ENCODE measurements at regions not wholly inside any gene's neighbourhood (a gene's known extent, or its start where the extent isn't known, plus 50 kb on each side); places are given as distances from the start of the nearest gene placed in this dataset.
"Not testable (repeated sequence)": the region's sequence is repeated elsewhere in the genome, so short reads cannot be mapped to it uniquely, and the experiment has no call there.

DNA sequence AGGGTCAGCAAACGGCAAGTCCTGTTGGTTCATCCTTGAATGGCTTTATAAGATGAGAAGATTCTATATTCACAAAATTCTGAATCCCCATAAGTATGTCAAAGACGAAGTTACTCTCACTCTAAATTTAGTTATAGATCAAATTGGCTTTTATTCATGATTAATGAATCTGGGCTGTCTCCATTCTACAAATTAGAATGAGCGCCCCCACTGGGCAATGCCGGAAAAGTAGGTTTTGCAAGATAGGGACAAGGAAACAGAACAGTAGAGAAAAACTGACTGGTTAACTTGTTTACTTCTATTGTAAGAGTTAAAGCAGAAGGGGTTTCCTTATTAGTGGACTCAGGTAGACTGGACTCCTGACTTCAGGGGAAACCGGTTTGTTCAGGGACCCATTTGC, 100.3 kb downstream of the F11 start:
- DNase-seq = no peak
- Histone ChIP-seq H3K4me1 (no peaks in the 10 kb centered on the region), H3K27me3 (no peaks in the 10 kb centered on the region), H3K36me3 (no peaks in the 10 kb centered on the region), H3K4me3 (replicated peaks in 1 of 3) (no peak overlapping the region), H3K9me3 (no peaks in the 10 kb centered on the region), H3K27ac (no peak overlapping the region)
- 90 to 91% methylated on average over 5 of the region's 5 CpGs for WGBS, 2 donors
- TF ChIP-seq POLR2A (IDR thresholded peaks at IDR 0.05) = no peak
- TF ChIP-seq, protein P1, sequence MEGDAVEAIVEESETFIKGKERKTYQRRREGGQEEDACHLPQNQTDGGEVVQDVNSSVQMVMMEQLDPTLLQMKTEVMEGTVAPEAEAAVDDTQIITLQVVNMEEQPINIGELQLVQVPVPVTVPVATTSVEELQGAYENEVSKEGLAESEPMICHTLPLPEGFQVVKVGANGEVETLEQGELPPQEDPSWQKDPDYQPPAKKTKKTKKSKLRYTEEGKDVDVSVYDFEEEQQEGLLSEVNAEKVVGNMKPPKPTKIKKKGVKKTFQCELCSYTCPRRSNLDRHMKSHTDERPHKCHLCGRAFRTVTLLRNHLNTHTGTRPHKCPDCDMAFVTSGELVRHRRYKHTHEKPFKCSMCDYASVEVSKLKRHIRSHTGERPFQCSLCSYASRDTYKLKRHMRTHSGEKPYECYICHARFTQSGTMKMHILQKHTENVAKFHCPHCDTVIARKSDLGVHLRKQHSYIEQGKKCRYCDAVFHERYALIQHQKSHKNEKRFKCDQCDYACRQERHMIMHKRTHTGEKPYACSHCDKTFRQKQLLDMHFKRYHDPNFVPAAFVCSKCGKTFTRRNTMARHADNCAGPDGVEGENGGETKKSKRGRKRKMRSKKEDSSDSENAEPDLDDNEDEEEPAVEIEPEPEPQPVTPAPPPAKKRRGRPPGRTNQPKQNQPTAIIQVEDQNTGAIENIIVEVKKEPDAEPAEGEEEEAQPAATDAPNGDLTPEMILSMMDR (IDR thresholded peaks at IDR 0.05) = no peak
- intact Hi-C loops (cut with DNase I) = no loop called here

DNA sequence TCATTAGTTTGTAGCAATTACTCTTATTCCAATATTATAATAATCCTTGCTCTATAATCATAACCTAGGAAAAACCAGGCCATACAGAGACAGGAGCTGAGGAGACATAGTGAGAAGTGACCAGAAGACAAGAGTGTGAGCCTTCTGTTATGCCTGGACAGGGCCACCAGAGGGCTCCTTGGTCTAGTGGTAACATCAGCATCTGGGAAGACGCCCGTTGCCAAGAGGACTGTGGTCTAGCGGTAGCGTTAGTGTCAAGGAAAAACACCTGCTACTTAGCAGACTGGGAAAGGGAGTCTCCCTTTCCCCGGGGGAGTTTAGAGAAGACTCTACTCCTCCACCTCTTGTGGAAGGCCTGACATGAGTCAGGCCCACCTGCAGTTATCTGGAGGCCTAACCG, 97.0 kb downstream of the F11 start:
- intact Hi-C loops (cut with DNase I); DNase-seq; H3K36me3 ChIP-seq; H3K9me3 ChIP-seq; H3K27ac ChIP-seq; H3K4me3 ChIP-seq (replicated peaks in 1 of 3); H3K27me3 ChIP-seq; H3K4me1 ChIP-seq: not testable (repeated sequence)
- WGBS, 2 donors = 94% methylated on average over 6 of the region's 6 CpGs

DNA sequence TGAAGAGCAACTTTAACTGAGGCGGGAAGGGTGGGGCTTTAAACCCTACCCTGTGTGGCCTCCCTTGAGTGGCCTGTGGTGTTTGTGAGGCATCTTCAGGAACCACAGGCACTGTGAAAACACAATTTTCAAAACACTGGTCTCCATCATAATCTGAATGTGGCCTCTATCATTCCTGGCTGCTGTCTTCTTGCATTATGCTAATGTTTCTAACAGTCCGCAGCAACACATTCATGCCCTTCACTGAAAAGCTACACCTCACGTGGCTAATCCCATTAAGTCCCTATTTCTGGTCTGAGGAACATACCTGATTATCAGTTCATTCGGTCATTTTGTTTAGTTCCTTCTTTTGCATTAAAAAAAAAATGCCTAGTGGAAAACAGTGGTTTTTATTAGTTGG, 94.6 kb downstream of the F11 start:
- no peak overlapping the region for H3K27ac ChIP-seq
- DNase-seq = no peak
- no peaks in the 10 kb centered on the region for H3K27me3 ChIP-seq
- H3K9me3 ChIP-seq = no peaks in the 10 kb centered on the region
- no peaks in the 10 kb centered on the region for H3K36me3 ChIP-seq
- TF ChIP-seq, protein P1 (IDR thresholded peaks at IDR 0.05) = no peak
- TF ChIP-seq POLR2A (IDR thresholded peaks at IDR 0.05) = no peak
- intact Hi-C loops (cut with DNase I) = no loop called here
- H3K4me3 ChIP-seq (replicated peaks in 1 of 3) = no peak overlapping the region
- H3K4me1 ChIP-seq = no peaks in the 10 kb centered on the region
- 86 to 90% methylated on average over 4 of the region's 4 CpGs for WGBS, 2 donors

DNA sequence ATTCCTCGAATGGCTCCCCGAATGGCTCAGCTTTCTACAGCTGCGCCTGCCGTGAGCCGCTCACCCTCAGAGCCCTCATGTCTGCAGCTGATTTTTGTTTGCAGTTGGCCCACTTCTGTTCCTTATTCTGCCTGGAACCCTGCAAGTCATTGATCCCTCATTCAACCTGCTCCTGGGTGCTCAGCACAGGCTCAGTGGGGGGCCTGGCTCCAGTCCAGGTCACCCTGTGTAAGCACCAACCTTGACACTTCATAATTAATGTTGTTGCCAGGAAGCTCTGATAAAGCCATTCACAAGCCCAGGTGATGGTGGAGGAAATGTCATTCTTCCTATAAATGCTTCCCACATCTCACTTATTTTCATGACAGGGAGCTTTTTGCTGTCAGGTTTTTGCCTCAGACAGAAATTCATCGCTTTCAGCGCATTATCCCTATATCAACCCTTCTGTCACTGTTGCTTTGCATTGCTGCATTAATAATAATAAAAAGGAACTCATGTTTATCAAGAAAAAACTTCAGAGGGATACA, 85.7 kb downstream of the F11 start:
- DNase-seq = no peak
- TF ChIP-seq, protein P1 (IDR thresholded peaks at IDR 0.05) = no peak
- no peak for TF ChIP-seq POLR2A (IDR thresholded peaks at IDR 0.05)
- H3K27me3 ChIP-seq = no peaks in the 10 kb centered on the region

DNA sequence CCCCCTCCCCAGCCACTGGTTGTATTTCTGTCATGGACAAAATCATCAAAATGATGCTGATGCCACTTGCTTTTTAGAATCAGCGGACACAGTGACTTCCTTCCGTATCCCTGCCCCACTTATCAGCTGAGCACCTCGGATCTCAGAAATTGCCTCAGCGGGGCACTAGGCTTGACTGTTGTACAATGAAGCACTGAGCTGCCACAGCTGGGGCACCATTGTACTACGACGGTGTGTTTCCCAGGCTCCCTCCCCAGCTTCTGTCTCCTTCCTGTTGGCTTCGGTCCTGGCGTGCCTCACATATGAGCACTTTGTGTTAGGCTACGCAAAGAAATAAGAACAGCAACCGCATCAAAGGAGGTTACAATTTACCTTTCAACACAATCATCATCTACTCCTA, 82.4 kb downstream of the F11 start:
- no peaks in the 10 kb centered on the region for H3K9me3 ChIP-seq
- WGBS, 2 donors = 86 to 88% methylated on average over 10 of the region's 10 CpGs
- H3K4me1 ChIP-seq = no peaks in the 10 kb centered on the region
- H3K27ac ChIP-seq = no peak overlapping the region
- DNase-seq = no peak
- H3K36me3 ChIP-seq = no peaks in the 10 kb centered on the region
- no peak overlapping the region for H3K4me3 ChIP-seq (replicated peaks in 1 of 3)
- H3K27me3 ChIP-seq = no peaks in the 10 kb centered on the region
- TF ChIP-seq, protein P1 (IDR thresholded peaks at IDR 0.05) = no peak
- no peak for TF ChIP-seq POLR2A (IDR thresholded peaks at IDR 0.05)
- intact Hi-C loops (cut with DNase I) = no loop called here

More for the DNA sequence above, 85.7 kb downstream of the F11 start:
- Histone ChIP-seq H3K9me3 (no peaks in the 10 kb centered on the region), H3K27ac (no peak overlapping the region), H3K36me3 (no peaks in the 10 kb centered on the region), H3K4me3 (replicated peaks in 1 of 3) (no peak overlapping the region), H3K4me1 (no peaks in the 10 kb centered on the region)
- intact Hi-C loops (cut with DNase I) = no loop called here
- WGBS, 2 donors = 84 to 85% methylated on average over 7 of the region's 7 CpGs

DNA sequence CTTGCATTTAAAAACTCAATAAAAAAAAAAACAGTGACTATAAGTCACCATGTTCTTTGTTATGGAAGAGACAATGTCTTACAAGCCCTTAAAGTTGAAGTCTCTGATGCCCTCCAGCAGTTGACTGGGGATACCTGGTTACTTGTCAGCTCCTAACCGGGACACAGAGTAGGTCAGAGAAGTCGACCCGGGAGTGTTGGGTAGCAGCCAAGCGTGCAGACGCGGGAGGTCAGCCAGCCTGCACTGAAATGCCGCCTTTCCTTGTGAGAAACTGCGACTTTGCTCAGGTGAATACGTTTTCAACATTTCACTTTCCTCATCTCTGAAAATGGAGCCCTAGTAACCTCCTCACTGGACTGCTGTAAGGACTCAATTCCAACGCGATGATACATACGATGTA, 81.8 kb downstream of the F11 start:
- H3K36me3 ChIP-seq = no peaks in the 10 kb centered on the region
- 48 to 53% methylated on average over 12 of the region's 12 CpGs for WGBS, 2 donors
- H3K9me3 ChIP-seq = no peaks in the 10 kb centered on the region
- no peaks in the 10 kb centered on the region for H3K4me1 ChIP-seq
- no peaks in the 10 kb centered on the region for H3K27me3 ChIP-seq
- peak; percentile 17 to 29 for DNase-seq
- no peak overlapping the region for H3K4me3 ChIP-seq (replicated peaks in 1 of 3)
- no peak overlapping the region for H3K27ac ChIP-seq
- no peak for TF ChIP-seq POLR2A (IDR thresholded peaks at IDR 0.05)
- TF ChIP-seq, protein P1 (IDR thresholded peaks at IDR 0.05) = no peak
- intact Hi-C loops (cut with DNase I) = no loop called here
